ENCODE measurements at regions not wholly inside any gene's neighbourhood (a gene's known extent, or its start where the extent isn't known, plus 50 kb on each side); places are given as distances from the start of the nearest gene placed in this dataset.

DNA sequence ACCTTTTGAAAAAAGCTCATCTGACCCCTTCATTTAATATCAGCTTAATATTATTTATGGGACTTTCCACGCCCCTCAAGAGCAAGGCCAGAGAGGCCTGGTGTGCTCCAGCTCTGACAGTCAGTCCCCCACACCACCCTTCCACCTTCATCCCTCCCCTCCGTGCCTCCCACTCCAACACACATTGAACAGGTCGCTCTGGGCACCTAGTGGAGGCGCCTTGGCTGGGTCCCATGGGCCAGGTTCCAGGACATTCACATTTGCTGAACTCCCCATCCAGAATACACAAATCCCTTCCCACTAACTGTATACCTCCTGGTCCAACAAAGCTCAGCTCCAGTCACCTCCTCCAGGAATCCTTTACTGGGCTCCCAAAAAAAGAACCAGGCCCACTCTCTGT is 137.5 kb downstream of the BCOR start:
- POLR2A ChIA-PET: interaction anchor here (1.6 kb wide), 1 partner anchor 12 kb away, joined by 3 read pairs; no protein-coding TSS in a partner anchor
- CTCF ChIA-PET (ENCODE audit: low intra/inter-chr PET ratio): no interaction called here
- BruUV-seq (replicated peaks): no TSS peak
- 30% methylated on average over 4 of the region's 4 CpGs for WGBS (ENCODE audit: insufficient coverage, low coverage, missing lambda C conversion rate)
- Histone ChIP-seq H3K4me2 (ENCODE audit: insufficient read depth, low read length) (no peak overlapping the region), H4K20me1 (replicated peaks; ENCODE audit: control insufficient read depth, insufficient read depth, low read length) (no peaks in the 10 kb centered on the region), H3K36me3 (ENCODE audit: control insufficient read depth, insufficient read depth, low read length) (no peaks in the 10 kb centered on the region), H3K9me1 (ENCODE audit: control insufficient read depth, insufficient read depth, low read length) (no peaks in the 10 kb centered on the region), H3K4me3 (no peak overlapping the region), H3K79me2 (ENCODE audit: control insufficient read depth, insufficient read depth, low read length) (no peaks in the 10 kb centered on the region), H3K9ac (ENCODE audit: insufficient read depth in 1 of 2, low read depth in 2 of 2, low read length in 2 of 2) (no peak overlapping the region), H3K4me1 (replicated peaks in 1 of 2; ENCODE audit: control insufficient read depth in 2 of 2, insufficient read depth in 2 of 2, low read length in 2 of 2) (no peaks in the 10 kb centered on the region; a peak in 1 of 5 replicates), H3K27me3 (ENCODE audit: control insufficient read depth in 2 of 2, insufficient read depth in 2 of 2, low read length in 2 of 2) (no peaks in the 10 kb centered on the region), H3K9me3 (replicated peaks; ENCODE audit: control insufficient read depth, insufficient read depth, low read depth, low read length) (no peaks in the 10 kb centered on the region), H3K27ac (ENCODE audit: extremely low read depth, low read depth, low read length) (no peak overlapping the region), H2AFZ (ENCODE audit: low read depth, low read length) (no peak overlapping the region)
- in situ Hi-C loops (cut with MboI) (no loop called here), intact Hi-C loops (cut with micrococcal nuclease) (no loop called here)
- no peak for ATAC-seq
- no peak for DNase-seq (ENCODE audit: extremely low read depth in 1 of 4, low spot score in 3 of 4)
- TF ChIP-seq ZNF224 (CRISPR knock-in tag; IDR thresholded peaks at IDR 0.05): no peak
- no peak for TF ChIP-seq LCOR (CRISPR knock-in tag; IDR thresholded peaks at IDR 0.05)
- TF ChIP-seq, protein P1, sequence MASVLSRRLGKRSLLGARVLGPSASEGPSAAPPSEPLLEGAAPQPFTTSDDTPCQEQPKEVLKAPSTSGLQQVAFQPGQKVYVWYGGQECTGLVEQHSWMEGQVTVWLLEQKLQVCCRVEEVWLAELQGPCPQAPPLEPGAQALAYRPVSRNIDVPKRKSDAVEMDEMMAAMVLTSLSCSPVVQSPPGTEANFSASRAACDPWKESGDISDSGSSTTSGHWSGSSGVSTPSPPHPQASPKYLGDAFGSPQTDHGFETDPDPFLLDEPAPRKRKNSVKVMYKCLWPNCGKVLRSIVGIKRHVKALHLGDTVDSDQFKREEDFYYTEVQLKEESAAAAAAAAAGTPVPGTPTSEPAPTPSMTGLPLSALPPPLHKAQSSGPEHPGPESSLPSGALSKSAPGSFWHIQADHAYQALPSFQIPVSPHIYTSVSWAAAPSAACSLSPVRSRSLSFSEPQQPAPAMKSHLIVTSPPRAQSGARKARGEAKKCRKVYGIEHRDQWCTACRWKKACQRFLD (CRISPR knock-in tag; IDR thresholded peaks at IDR 0.05): no peak
- TF ChIP-seq ZNF384 (IDR thresholded peaks at IDR 0.05; ENCODE audit: low read depth, low read length): no peak
- TF ChIP-seq FOS (IDR thresholded peaks at IDR 0.05; ENCODE audit: extremely low read depth, insufficient read length): no peak
- TF ChIP-seq TOE1 (IDR thresholded peaks at IDR 0.05; ENCODE audit: borderline replicate concordance): no peak
- no peak for TF ChIP-seq TOE1 (CRISPR knock-in tag; IDR thresholded peaks at IDR 0.05; ENCODE audit: borderline replicate concordance, low read depth)
- TF ChIP-seq, protein P2, sequence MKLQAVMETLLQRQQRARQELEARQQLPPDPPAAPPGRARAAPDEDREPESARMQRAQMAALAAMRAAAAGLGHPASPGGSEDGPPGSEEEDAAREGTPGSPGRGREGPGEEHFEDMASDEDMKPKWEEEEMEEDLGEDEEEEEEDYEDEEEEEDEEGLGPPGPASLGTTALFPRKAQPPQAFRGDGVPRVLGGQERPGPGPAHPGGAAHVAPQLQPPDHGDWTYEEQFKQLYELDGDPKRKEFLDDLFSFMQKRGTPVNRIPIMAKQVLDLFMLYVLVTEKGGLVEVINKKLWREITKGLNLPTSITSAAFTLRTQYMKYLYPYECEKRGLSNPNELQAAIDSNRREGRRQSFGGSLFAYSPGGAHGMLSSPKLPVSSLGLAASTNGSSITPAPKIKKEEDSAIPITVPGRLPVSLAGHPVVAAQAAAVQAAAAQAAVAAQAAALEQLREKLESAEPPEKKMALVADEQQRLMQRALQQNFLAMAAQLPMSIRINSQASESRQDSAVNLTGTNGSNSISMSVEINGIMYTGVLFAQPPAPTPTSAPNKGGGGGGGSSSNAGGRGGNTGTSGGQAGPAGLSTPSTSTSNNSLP (IDR thresholded peaks at IDR 0.05; ENCODE audit: borderline replicate concordance, low read depth, low read length): no peak
- TF ChIP-seq TAF15 (IDR thresholded peaks at IDR 0.05; ENCODE audit: low read depth, low read length): no peak
- no peak for TF ChIP-seq ZNF696 (CRISPR knock-in tag; conservative IDR thresholded peaks at IDR 0.05)
- no peak for TF ChIP-seq RFX1 (IDR thresholded peaks at IDR 0.05)
- no peak for TF ChIP-seq ZNF217 (CRISPR knock-in tag; IDR thresholded peaks at IDR 0.05)
- no peak for TF ChIP-seq SNRNP70 (optimal IDR thresholded peaks at IDR 0.05; ENCODE audit: low read depth, low read length)
- no peak for TF ChIP-seq PHB2 (IDR thresholded peaks at IDR 0.05; ENCODE audit: low read depth)
- TF ChIP-seq ILK (tag; IDR thresholded peaks at IDR 0.05; ENCODE audit: borderline replicate concordance, low read depth): no peak
- TF ChIP-seq, protein P3, sequence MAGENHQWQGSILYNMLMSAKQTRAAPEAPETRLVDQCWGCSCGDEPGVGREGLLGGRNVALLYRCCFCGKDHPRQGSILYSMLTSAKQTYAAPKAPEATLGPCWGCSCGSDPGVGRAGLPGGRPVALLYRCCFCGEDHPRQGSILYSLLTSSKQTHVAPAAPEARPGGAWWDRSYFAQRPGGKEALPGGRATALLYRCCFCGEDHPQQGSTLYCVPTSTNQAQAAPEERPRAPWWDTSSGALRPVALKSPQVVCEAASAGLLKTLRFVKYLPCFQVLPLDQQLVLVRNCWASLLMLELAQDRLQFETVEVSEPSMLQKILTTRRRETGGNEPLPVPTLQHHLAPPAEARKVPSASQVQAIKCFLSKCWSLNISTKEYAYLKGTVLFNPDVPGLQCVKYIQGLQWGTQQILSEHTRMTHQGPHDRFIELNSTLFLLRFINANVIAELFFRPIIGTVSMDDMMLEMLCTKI (IDR thresholded peaks at IDR 0.05; ENCODE audit: partially characterized antibody): no peak
- TF ChIP-seq PURB (CRISPR knock-in tag; IDR thresholded peaks at IDR 0.05; ENCODE audit: low read depth): no peak
- FAIRE-seq: no peak
